HCT116 (cell line): ENCODE measurements at regions not wholly inside any gene's neighbourhood (a gene's known extent, or its start where the extent isn't known, plus 50 kb on each side); places are given as distances from the start of the nearest gene placed in this dataset.

Experiments
- ATAC-seq: fragments of 200-7000 bp; cut with Tn5 transposase; 2 replicates; pipeline ENCODE4 v1.9.1; 2020; ENCODE audit warnings: mild to moderate bottlenecking, moderate library complexity
- BruUV-seq: library from RNA; stranded (reverse); fragments of 400-500 nt; replicated peaks from 2 replicates; lab custom pipeline; 2021; lab: Mats Ljungman, UMichigan
- CTCF ChIA-PET: fragments of 300-600 bp; sonication (Branson Sonifier 250); formaldehyde crosslinking; loops from one replicate; lab custom pipeline; 2021; ENCODE audit warnings: antibody characterized with exemption; lab: Charles Lee
- POLR2A ChIA-PET: fragments of 300-600, 350-600 bp; sonication (Branson Sonifier 250); formaldehyde crosslinking; loops from one replicate; lab custom pipeline; 2021; ENCODE audit warnings: antibody characterized with exemption; lab: Charles Lee
- RAD21 ChIA-PET, 2 experiments: fragments of 300-600 bp; sonication (Branson Sonifier 250); formaldehyde crosslinking; loops; one replicate each; lab custom pipeline; 2023; ENCODE audit warnings: low total read pairs in 2 of 2; ENCODE audit not compliant: uncharacterized antibody in 2 of 2, unreplicated experiment in 2 of 2, low non-redundant PET in 1 of 2; lab: Charles Lee
- DNase-seq: peaks from one replicate; pipeline ENCODE4 v3.0.0-alpha.2; 2010; ENCODE audit warnings: low read depth, low spot score
- H2AFZ ChIP-seq: fragments of 200-600 bp; shearing (Covaris generic), sonication (generic); 2 replicates; pipeline ENCODE4 v1.6.1; 2017; ENCODE audit warnings: low read depth, mixed run types, mixed read lengths, antibody characterized with exemption, low read length; ENCODE audit not compliant: poor library complexity, severe bottlenecking
- H3K27ac ChIP-seq: 2 replicates; pipeline ENCODE4 v1.5.1; 2012; ENCODE audit warnings: low read depth, low read length
- H3K27me3 ChIP-seq: fragments of 200-600 bp; sonication (generic); 2 replicates; pipeline ENCODE4 v1.6.1; 2016; ENCODE audit warnings: mixed run types, low read length, mixed read lengths; ENCODE audit not compliant: insufficient read depth
- H3K36me3 ChIP-seq, 2 experiments: fragments of 200-500 bp in 1 of 2; fragments of 200-600 bp in 1 of 2; sonication (Bioruptor generic) in 1 of 2; sonication (generic) in 1 of 2; 2 replicates each; pipeline versions ENCODE4 v1.5.1 to v1.6.1; 2014 to 2016; ENCODE audit warnings: low read length in 2 of 2, inconsistent platforms in 1 of 2, mixed read lengths in 1 of 2, mixed run types in 1 of 2; ENCODE audit not compliant: insufficient read depth in 2 of 2, control insufficient read depth in 1 of 2
- H3K4me1 ChIP-seq, 2 experiments: fragments of 200-600 bp in 1 of 2; sonication (generic) in 1 of 2; 2 replicates each; pipeline versions ENCODE4 v1.5.1 to v1.6.1; 2012 to 2017; ENCODE audit warnings: low read length in 2 of 2, inconsistent platforms in 1 of 2, mild to moderate bottlenecking in 1 of 2, mixed read lengths in 1 of 2, mixed run types in 1 of 2, moderate library complexity in 1 of 2; ENCODE audit not compliant: insufficient read depth in 2 of 2, control insufficient read depth in 1 of 2
- H3K4me2 ChIP-seq: fragments of 200-600 bp; sonication (generic); 2 replicates; pipeline ENCODE4 v1.6.1; 2017; ENCODE audit warnings: mixed run types, low read length, mixed read lengths
- H3K4me3 ChIP-seq, 2 experiments: fragments of 200-600 bp in 1 of 2; sonication (generic) in 1 of 2; replicated peaks in 1 of 2; 2 replicates each; pipeline ENCODE4 v1.5.1; 2011 to 2016; ENCODE audit warnings: low read length in 2 of 2, control low read depth in 1 of 2, low read depth in 1 of 2, mild to moderate bottlenecking in 1 of 2, mixed read lengths in 1 of 2, mixed run types in 1 of 2
- H3K79me2 ChIP-seq: fragments of 200-600 bp; sonication (generic); 2 replicates; pipeline ENCODE4 v1.6.1; 2017; ENCODE audit warnings: mild to moderate bottlenecking, mixed run types, low read length, moderate library complexity, mixed read lengths; ENCODE audit not compliant: insufficient read depth
- H3K9ac ChIP-seq: fragments of 200-600 bp; sonication (generic); 2 replicates; pipeline ENCODE4 v1.6.1; 2016; ENCODE audit warnings: low read length, mixed read lengths
- H3K9me2 ChIP-seq: fragments of 200-600 bp; sonication (generic), shearing (Covaris generic); 2 replicates; pipeline ENCODE4 v1.6.1; 2017; ENCODE audit warnings: mixed run types, mild to moderate bottlenecking, moderate library complexity; ENCODE audit not compliant: insufficient read depth
- H3K9me3 ChIP-seq, 2 experiments: fragments of 200-500 bp in 1 of 2; fragments of 200-600 bp in 1 of 2; sonication (Bioruptor generic) in 1 of 2; sonication (generic) in 1 of 2; 2 replicates each; pipeline ENCODE4 v1.6.1; 2014 to 2017; ENCODE audit warnings: low read length in 2 of 2, mixed read lengths in 2 of 2, inconsistent platforms in 1 of 2, low read depth in 1 of 2, mild to moderate bottlenecking in 1 of 2, mixed run types in 1 of 2, moderate library complexity in 1 of 2; ENCODE audit not compliant: control insufficient read depth in 1 of 2, insufficient read depth in 1 of 2
- H4K20me1 ChIP-seq: fragments of 200-600 bp; sonication (generic), shearing (Covaris generic); 2 replicates; pipeline ENCODE4 v1.6.1; 2017; ENCODE audit warnings: mixed run types, mild to moderate bottlenecking, moderate library complexity; ENCODE audit not compliant: insufficient read depth
- CBX3 ChIP-seq: IDR thresholded peaks from 2 replicates; pipeline ENCODE4 v1.6.1; 2012; ENCODE audit warnings: low read depth
- CEBPB ChIP-seq: IDR thresholded peaks from 2 replicates; pipeline ENCODE4 v1.6.1; 2012; ENCODE audit warnings: low read depth
- EGR1 ChIP-seq: IDR thresholded peaks from 2 replicates; pipeline ENCODE4 v1.6.1; 2012; ENCODE audit warnings: low read depth
- EZH2 ChIP-seq: fragments of 200-600 bp; sonication (generic); IDR thresholded peaks from 2 replicates; pipeline ENCODE4 v1.6.1; 2017; ENCODE audit warnings: antibody characterized with exemption, mixed run types
- JUND ChIP-seq: IDR thresholded peaks from 2 replicates; pipeline ENCODE4 v1.6.1; 2012
- POLR2AphosphoS5 ChIP-seq: IDR thresholded peaks from 2 replicates; pipeline ENCODE4 v1.6.1; 2011; ENCODE audit warnings: mild to moderate bottlenecking, low read depth, low read length, moderate library complexity
- RAD21 ChIP-seq: IDR thresholded peaks from 2 replicates; pipeline ENCODE4 v1.6.1; 2012; ENCODE audit warnings: low read depth, mild to moderate bottlenecking
- TCF7L2 ChIP-seq: IDR thresholded peaks from 2 replicates; pipeline ENCODE4 v1.7.0; 2011; ENCODE audit warnings: borderline replicate concordance, inconsistent platforms; ENCODE audit not compliant: insufficient read depth, insufficient read length; ENCODE audit errors: extremely low read depth
- ZFX ChIP-seq: fragments of 450-650 bp; IDR thresholded peaks from 2 replicates; pipeline ENCODE4 v1.6.1; 2017
- intact Hi-C: fragments of 100-400 bp; cut with micrococcal nuclease; formaldehyde crosslinking; loops from 2 replicates; pipeline ENCODE4 v1.10.0; 2022
- TF ChIP-seq, protein P1 (sequence below), 3 experiments: fragments of 200-600 bp in 1 of 3; sonication (generic) in 1 of 3; IDR thresholded peaks in 2 of 3; conservative IDR thresholded peaks in 1 of 3; 2 replicates each; pipeline ENCODE4 v1.5.1; 2012 to 2017; ENCODE audit warnings: low read depth in 2 of 3, low read length in 2 of 3, antibody characterized with exemption in 1 of 3, borderline replicate concordance in 1 of 3, control low read depth in 1 of 3, mild to moderate bottlenecking in 1 of 3, mixed read lengths in 1 of 3, mixed run types in 1 of 3, moderate library complexity in 1 of 3; ENCODE audit not compliant: insufficient read depth in 1 of 3
- TF ChIP-seq, protein P2 (sequence below): IDR thresholded peaks from 2 replicates; pipeline ENCODE4 v1.6.1; 2011; ENCODE audit warnings: mild to moderate bottlenecking, low read length, moderate library complexity; ENCODE audit not compliant: insufficient replicate concordance; ENCODE audit errors: extremely low read depth
- TF ChIP-seq, protein P3 (sequence below): IDR thresholded peaks from 2 replicates; pipeline ENCODE4 v1.6.1; 2012
- TF ChIP-seq, protein P4 (sequence below): IDR thresholded peaks from 2 replicates; pipeline ENCODE4 v1.6.1; 2012
- TF ChIP-seq, protein P5 (sequence below): IDR thresholded peaks from 2 replicates; pipeline ENCODE4 v1.6.1; 2012; ENCODE audit warnings: low read depth

DNA sequence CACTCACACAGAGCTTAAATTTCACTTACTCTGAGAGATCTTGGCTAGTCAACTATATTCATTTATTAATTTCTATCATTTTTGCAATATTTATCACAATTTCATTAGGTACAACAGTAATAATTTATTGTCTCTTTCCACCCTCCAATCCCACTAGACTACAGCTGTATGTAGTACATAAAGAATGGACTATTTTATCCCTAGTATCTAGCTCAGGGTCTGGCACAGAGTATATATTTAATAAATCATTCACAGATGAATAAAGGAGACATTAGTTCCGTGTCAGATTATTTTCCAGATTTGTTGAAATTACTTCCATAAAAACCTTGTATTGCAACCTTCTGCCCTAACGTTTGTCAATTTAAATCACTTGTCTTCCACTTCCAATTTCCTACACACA is 1781.1 kb upstream of the SEL1L start:
- H3K9me2 ChIP-seq = no peaks in the 10 kb centered on the region
- no peak overlapping the region for H3K27ac ChIP-seq
- intact Hi-C loops = no loop called here
- H2AFZ ChIP-seq = no peak overlapping the region
- POLR2A ChIA-PET = no interaction called here
- no peak overlapping the region for H3K4me3 ChIP-seq
- CTCF ChIA-PET = no interaction called here
- no TSS peak for BruUV-seq
- no peaks in the 10 kb centered on the region for H3K27me3 ChIP-seq
- no peak overlapping the region for H3K9ac ChIP-seq
- no peaks in the 10 kb centered on the region for H3K36me3 ChIP-seq
- TF ChIP-seq POLR2AphosphoS5 = no peak
- TF ChIP-seq TCF7L2 = no peak
- TF ChIP-seq, protein P1, sequence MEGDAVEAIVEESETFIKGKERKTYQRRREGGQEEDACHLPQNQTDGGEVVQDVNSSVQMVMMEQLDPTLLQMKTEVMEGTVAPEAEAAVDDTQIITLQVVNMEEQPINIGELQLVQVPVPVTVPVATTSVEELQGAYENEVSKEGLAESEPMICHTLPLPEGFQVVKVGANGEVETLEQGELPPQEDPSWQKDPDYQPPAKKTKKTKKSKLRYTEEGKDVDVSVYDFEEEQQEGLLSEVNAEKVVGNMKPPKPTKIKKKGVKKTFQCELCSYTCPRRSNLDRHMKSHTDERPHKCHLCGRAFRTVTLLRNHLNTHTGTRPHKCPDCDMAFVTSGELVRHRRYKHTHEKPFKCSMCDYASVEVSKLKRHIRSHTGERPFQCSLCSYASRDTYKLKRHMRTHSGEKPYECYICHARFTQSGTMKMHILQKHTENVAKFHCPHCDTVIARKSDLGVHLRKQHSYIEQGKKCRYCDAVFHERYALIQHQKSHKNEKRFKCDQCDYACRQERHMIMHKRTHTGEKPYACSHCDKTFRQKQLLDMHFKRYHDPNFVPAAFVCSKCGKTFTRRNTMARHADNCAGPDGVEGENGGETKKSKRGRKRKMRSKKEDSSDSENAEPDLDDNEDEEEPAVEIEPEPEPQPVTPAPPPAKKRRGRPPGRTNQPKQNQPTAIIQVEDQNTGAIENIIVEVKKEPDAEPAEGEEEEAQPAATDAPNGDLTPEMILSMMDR (IDR thresholded peaks at IDR 0.05 in 2 of 3, conservative IDR thresholded peaks at IDR 0.05 in 1 of 3; ENCODE audit: borderline replicate concordance in 1 of 3, insufficient read depth in 1 of 3, low read depth in 2 of 3, low read length in 2 of 3) = no peak
- TF ChIP-seq ZFX = no peak
- no peak for TF ChIP-seq EZH2
- H3K79me2 ChIP-seq = no peaks in the 10 kb centered on the region
- no peak for ATAC-seq
- peaks cover 6 to 26% of the 10 kb centered on the region in 2 experiments; a peak in 2 of 4 replicates for H3K9me3 ChIP-seq
- no peaks in the 10 kb centered on the region for H4K20me1 ChIP-seq
- no peak for DNase-seq
- no peaks in the 10 kb centered on the region for H3K4me1 ChIP-seq
- RAD21 ChIA-PET = no interaction called here
- no peak overlapping the region for H3K4me2 ChIP-seq

DNA sequence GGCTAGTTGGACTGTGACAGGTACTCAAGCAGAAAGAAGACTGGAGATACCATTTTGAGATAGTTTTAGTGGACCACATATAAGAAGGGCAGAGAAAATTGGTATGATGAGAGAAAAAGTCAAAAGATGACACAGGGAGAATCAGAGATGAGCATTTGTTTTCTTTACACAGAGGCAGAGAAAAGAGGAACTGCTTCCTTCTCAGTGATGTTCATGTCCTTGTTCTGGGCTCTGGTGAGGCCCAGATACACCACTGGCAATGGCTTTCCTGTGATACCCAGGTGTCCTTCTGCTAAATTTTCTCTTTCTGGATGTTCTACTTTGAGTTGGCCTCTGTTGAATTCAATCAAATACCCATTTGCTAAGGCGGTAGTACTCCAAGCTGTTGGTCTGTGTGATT is 1782.7 kb upstream of the SEL1L start:
- no peaks in the 10 kb centered on the region for H4K20me1 ChIP-seq
- CTCF ChIA-PET = no interaction called here
- peaks cover 11 to 22% of the 10 kb centered on the region in 2 experiments; a peak in 2 of 4 replicates for H3K9me3 ChIP-seq
- ATAC-seq (no peak), DNase-seq (no peak)
- intact Hi-C loops = no loop called here
- RAD21 ChIA-PET = no interaction called here
- no peaks in the 10 kb centered on the region for H3K9me2 ChIP-seq
- no peak overlapping the region for H3K27ac ChIP-seq
- no peak overlapping the region for H3K4me3 ChIP-seq
- no peaks in the 10 kb centered on the region for H3K27me3 ChIP-seq
- H2AFZ ChIP-seq = no peak overlapping the region
- no peaks in the 10 kb centered on the region for H3K79me2 ChIP-seq
- BruUV-seq = no TSS peak
- no peaks in the 10 kb centered on the region for H3K36me3 ChIP-seq
- no peaks in the 10 kb centered on the region for H3K4me1 ChIP-seq
- H3K9ac ChIP-seq = no peak overlapping the region
- POLR2A ChIA-PET = no interaction called here
- H3K4me2 ChIP-seq = no peak overlapping the region
- TF ChIP-seq POLR2AphosphoS5 (no peak), CBX3 (no peak), RAD21 (no peak), EGR1 (no peak), JUND (no peak), CEBPB (no peak)
- TF ChIP-seq, protein P2, sequence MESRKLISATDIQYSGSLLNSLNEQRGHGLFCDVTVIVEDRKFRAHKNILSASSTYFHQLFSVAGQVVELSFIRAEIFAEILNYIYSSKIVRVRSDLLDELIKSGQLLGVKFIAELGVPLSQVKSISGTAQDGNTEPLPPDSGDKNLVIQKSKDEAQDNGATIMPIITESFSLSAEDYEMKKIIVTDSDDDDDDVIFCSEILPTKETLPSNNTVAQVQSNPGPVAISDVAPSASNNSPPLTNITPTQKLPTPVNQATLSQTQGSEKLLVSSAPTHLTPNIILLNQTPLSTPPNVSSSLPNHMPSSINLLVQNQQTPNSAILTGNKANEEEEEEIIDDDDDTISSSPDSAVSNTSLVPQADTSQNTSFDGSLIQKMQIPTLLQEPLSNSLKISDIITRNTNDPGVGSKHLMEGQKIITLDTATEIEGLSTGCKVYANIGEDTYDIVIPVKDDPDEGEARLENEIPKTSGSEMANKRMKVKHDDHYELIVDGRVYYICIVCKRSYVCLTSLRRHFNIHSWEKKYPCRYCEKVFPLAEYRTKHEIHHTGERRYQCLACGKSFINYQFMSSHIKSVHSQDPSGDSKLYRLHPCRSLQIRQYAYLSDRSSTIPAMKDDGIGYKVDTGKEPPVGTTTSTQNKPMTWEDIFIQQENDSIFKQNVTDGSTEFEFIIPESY = no peak
- TF ChIP-seq, protein P3, sequence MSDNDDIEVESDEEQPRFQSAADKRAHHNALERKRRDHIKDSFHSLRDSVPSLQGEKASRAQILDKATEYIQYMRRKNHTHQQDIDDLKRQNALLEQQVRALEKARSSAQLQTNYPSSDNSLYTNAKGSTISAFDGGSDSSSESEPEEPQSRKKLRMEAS = no peak
- TF ChIP-seq, protein P4, sequence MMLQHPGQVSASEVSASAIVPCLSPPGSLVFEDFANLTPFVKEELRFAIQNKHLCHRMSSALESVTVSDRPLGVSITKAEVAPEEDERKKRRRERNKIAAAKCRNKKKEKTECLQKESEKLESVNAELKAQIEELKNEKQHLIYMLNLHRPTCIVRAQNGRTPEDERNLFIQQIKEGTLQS = no peak
- TF ChIP-seq, protein P5, sequence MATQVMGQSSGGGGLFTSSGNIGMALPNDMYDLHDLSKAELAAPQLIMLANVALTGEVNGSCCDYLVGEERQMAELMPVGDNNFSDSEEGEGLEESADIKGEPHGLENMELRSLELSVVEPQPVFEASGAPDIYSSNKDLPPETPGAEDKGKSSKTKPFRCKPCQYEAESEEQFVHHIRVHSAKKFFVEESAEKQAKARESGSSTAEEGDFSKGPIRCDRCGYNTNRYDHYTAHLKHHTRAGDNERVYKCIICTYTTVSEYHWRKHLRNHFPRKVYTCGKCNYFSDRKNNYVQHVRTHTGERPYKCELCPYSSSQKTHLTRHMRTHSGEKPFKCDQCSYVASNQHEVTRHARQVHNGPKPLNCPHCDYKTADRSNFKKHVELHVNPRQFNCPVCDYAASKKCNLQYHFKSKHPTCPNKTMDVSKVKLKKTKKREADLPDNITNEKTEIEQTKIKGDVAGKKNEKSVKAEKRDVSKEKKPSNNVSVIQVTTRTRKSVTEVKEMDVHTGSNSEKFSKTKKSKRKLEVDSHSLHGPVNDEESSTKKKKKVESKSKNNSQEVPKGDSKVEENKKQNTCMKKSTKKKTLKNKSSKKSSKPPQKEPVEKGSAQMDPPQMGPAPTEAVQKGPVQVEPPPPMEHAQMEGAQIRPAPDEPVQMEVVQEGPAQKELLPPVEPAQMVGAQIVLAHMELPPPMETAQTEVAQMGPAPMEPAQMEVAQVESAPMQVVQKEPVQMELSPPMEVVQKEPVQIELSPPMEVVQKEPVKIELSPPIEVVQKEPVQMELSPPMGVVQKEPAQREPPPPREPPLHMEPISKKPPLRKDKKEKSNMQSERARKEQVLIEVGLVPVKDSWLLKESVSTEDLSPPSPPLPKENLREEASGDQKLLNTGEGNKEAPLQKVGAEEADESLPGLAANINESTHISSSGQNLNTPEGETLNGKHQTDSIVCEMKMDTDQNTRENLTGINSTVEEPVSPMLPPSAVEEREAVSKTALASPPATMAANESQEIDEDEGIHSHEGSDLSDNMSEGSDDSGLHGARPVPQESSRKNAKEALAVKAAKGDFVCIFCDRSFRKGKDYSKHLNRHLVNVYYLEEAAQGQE = no peak
